Neural cell (in vitro differentiated cells): ENCODE measurements at regions not wholly inside any gene's neighbourhood (a gene's known extent, or its start where the extent isn't known, plus 50 kb on each side); places are given as distances from the start of the nearest gene placed in this dataset.

Source experiments
- H2AFZ ChIP-seq: fragments of 200-600, 300-800 bp; sonication (generic), shearing (Covaris generic); 2 replicates; pipeline ENCODE4 v1.6.0; 2014; ENCODE audit warnings: low read depth, mild to moderate bottlenecking, antibody characterized with exemption, low read length, moderate library complexity
- H3F3A ChIP-seq: fragments of 200-600 bp; shearing (Covaris generic); 2 replicates; pipeline ENCODE4 v1.6.1; 2016; ENCODE audit warnings: mild to moderate bottlenecking, moderate library complexity, mixed read lengths, antibody characterized with exemption, low read length; ENCODE audit not compliant: insufficient read depth, poor library complexity, severe bottlenecking
- H3K27ac ChIP-seq: fragments of 200-600, 300-800 bp; sonication (generic), shearing (Covaris generic); 2 replicates; pipeline ENCODE4 v1.5.1; 2014; ENCODE audit warnings: mild to moderate bottlenecking, low read length, moderate library complexity
- H3K27me3 ChIP-seq: fragments of 300-800, 200-600 bp; sonication (generic), shearing (Covaris generic); 2 replicates; pipeline ENCODE4 v1.6.0; 2014; ENCODE audit warnings: mild to moderate bottlenecking, low read depth, low read length, moderate library complexity; ENCODE audit not compliant: insufficient read depth
- H3K36me3 ChIP-seq: fragments of 300-800, 200-600 bp; sonication (generic), shearing (Covaris generic); 2 replicates; pipeline ENCODE4 v1.5.1; 2014; ENCODE audit warnings: mild to moderate bottlenecking, antibody characterized with exemption, low read length, moderate library complexity; ENCODE audit not compliant: insufficient read depth
- H3K4me2 ChIP-seq: fragments of 300-800, 200-600 bp; sonication (generic), shearing (Covaris generic); 2 replicates; pipeline ENCODE4 v1.6.0; 2014; ENCODE audit warnings: mild to moderate bottlenecking, low read length
- H3K4me3 ChIP-seq: fragments of 300-800, 200-600 bp; sonication (generic), shearing (Covaris generic); 2 replicates; pipeline ENCODE4 v1.5.1; 2014; ENCODE audit warnings: mild to moderate bottlenecking, low read length, moderate library complexity
- H3K79me2 ChIP-seq: fragments of 200-600 bp; shearing (Covaris generic); replicated peaks from 2 replicates; pipeline ENCODE4 v1.6.0; 2014; ENCODE audit warnings: mild to moderate bottlenecking, low read length, moderate library complexity; ENCODE audit not compliant: insufficient read depth
- H3K9ac ChIP-seq: fragments of 300-800, 200-600 bp; sonication (generic), shearing (Covaris generic); 2 replicates; pipeline ENCODE4 v1.6.1; 2016; ENCODE audit warnings: mild to moderate bottlenecking, low read length, mixed read lengths
- H3K9me2 ChIP-seq: fragments of 200-600 bp; shearing (Covaris generic); 2 replicates; pipeline ENCODE4 v1.6.1; 2016; ENCODE audit warnings: mild to moderate bottlenecking, low read length, mixed read lengths; ENCODE audit not compliant: insufficient read depth
- H3K9me3 ChIP-seq: fragments of 200-600, 300-800 bp; sonication (generic), shearing (Covaris generic); 2 replicates; pipeline ENCODE4 v1.6.1; 2016; ENCODE audit warnings: mild to moderate bottlenecking, mixed run types, low read length, moderate library complexity, mixed read lengths
- H4K20me1 ChIP-seq: fragments of 200-600 bp; shearing (Covaris generic); 2 replicates; pipeline ENCODE4 v1.6.1; 2016; ENCODE audit warnings: mild to moderate bottlenecking, mixed run types; ENCODE audit not compliant: insufficient read depth
- EP300 ChIP-seq: fragments of 450-650 bp; conservative IDR thresholded peaks from 2 replicates; pipeline ENCODE4 v1.6.1; 2014; ENCODE audit warnings: antibody characterized with exemption, mild to moderate bottlenecking, moderate library complexity; ENCODE audit not compliant: poor library complexity, severe bottlenecking
- EZH2 ChIP-seq: fragments of 200-600, 300-800 bp; shearing (Covaris generic), sonication (generic); IDR thresholded peaks from 2 replicates; pipeline ENCODE4 v1.6.1; 2014; ENCODE audit warnings: antibody characterized with exemption, low read length, borderline replicate concordance, mild to moderate bottlenecking; ENCODE audit not compliant: insufficient read depth, poor library complexity, severe bottlenecking
- MXI1 ChIP-seq: fragments of 450-650 bp; conservative IDR thresholded peaks from 2 replicates; pipeline ENCODE4 v1.6.1; 2014; ENCODE audit warnings: antibody characterized with exemption, mild to moderate bottlenecking; ENCODE audit not compliant: poor library complexity, severe bottlenecking
- POLR2AphosphoS5 ChIP-seq: IDR thresholded peaks from 2 replicates; pipeline ENCODE4 v1.6.1; 2012
- RAD21 ChIP-seq: fragments of 450-650 bp; conservative IDR thresholded peaks from 2 replicates; pipeline ENCODE4 v1.6.1; 2014; ENCODE audit warnings: antibody characterized with exemption, mild to moderate bottlenecking, moderate library complexity
- REST ChIP-seq: IDR thresholded peaks from 2 replicates; pipeline ENCODE4 v1.6.1; 2012; ENCODE audit warnings: borderline replicate concordance
- SMC3 ChIP-seq: fragments of 450-650 bp; conservative IDR thresholded peaks from 2 replicates; pipeline ENCODE4 v1.6.1; 2014; ENCODE audit warnings: antibody characterized with exemption, mild to moderate bottlenecking, moderate library complexity; ENCODE audit not compliant: poor library complexity
- TAF1 ChIP-seq: IDR thresholded peaks from 2 replicates; pipeline ENCODE4 v1.6.1; 2012; ENCODE audit warnings: low read depth
- TF ChIP-seq, protein P1 (sequence below): fragments of 450-650 bp; IDR thresholded peaks from 2 replicates; pipeline ENCODE4 v1.5.1; 2014; ENCODE audit warnings: antibody characterized with exemption, mild to moderate bottlenecking, moderate library complexity; ENCODE audit not compliant: poor library complexity, severe bottlenecking

DNA sequence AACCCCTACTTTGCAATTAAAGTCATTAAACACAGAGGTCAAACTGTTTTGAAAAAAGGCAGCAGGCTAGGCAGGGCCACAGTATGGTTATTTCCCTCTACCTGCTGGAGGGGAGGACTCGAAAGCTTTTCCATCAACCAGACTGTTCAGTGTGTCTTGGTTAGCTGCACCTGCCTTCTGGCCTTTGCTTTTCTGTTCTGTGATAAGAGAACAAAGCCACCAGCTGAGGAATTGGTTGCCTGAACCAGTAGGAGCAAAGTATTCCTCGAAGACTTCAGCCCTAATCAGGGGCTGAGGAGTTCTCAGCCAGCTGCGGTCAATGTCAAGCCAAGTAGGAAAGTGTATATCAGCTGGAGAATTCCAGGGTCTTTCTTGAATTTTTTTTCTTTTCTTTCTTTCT, 132.5 kb downstream of the SOX2 start:
- Histone ChIP-seq H3K4me3 (no peak overlapping the region), H3K27me3 (no peaks in the 10 kb centered on the region), H4K20me1 (no peaks in the 10 kb centered on the region), H3K9ac (no peak overlapping the region), H3K9me2 (no peaks in the 10 kb centered on the region), H2AFZ (no peak overlapping the region), H3K9me3 (no peaks in the 10 kb centered on the region), H3K79me2 (no peaks in the 10 kb centered on the region), H3F3A (no peaks in the 10 kb centered on the region), H3K4me2 (no peak overlapping the region), H3K27ac (no peak overlapping the region), H3K36me3 (no peaks in the 10 kb centered on the region)
- TF ChIP-seq EZH2 (no peak), MXI1 (no peak)
- TF ChIP-seq, protein P1, sequence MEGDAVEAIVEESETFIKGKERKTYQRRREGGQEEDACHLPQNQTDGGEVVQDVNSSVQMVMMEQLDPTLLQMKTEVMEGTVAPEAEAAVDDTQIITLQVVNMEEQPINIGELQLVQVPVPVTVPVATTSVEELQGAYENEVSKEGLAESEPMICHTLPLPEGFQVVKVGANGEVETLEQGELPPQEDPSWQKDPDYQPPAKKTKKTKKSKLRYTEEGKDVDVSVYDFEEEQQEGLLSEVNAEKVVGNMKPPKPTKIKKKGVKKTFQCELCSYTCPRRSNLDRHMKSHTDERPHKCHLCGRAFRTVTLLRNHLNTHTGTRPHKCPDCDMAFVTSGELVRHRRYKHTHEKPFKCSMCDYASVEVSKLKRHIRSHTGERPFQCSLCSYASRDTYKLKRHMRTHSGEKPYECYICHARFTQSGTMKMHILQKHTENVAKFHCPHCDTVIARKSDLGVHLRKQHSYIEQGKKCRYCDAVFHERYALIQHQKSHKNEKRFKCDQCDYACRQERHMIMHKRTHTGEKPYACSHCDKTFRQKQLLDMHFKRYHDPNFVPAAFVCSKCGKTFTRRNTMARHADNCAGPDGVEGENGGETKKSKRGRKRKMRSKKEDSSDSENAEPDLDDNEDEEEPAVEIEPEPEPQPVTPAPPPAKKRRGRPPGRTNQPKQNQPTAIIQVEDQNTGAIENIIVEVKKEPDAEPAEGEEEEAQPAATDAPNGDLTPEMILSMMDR, result no peak

GRCh38 chr3:181847276-181847675, 135.6 kb downstream of the SOX2 start:
- Histone ChIP-seq H3K27ac (no peak overlapping the region), H3K9me3 (no peaks in the 10 kb centered on the region), H3K27me3 (no peaks in the 10 kb centered on the region), H3K9ac (no peak overlapping the region), H3K4me3 (no peak overlapping the region), H4K20me1 (no peaks in the 10 kb centered on the region), H3K36me3 (no peaks in the 10 kb centered on the region), H3K9me2 (no peaks in the 10 kb centered on the region), H3K79me2 (no peaks in the 10 kb centered on the region), H2AFZ (no peak overlapping the region), H3K4me2 (no peak overlapping the region), H3F3A (no peaks in the 10 kb centered on the region)
- TF ChIP-seq TAF1, result no peak
- TF ChIP-seq REST, result no peak
- no peak for TF ChIP-seq POLR2AphosphoS5
- no peak for TF ChIP-seq EZH2
- TF ChIP-seq, protein P1, result no peak
- no peak for TF ChIP-seq RAD21
- TF ChIP-seq EP300, result no peak
- no peak for TF ChIP-seq MXI1
- TF ChIP-seq SMC3, result no peak
